Fibroblast of mammary gland (primary cell): ENCODE measurements at regions not wholly inside any gene's neighbourhood (a gene's known extent, or its start where the extent isn't known, plus 50 kb on each side); places are given as distances from the start of the nearest gene placed in this dataset.
"Not testable (repeated sequence)": the region's sequence is repeated elsewhere in the genome, so short reads cannot be mapped to it uniquely, and the experiment has no call there.

Source experiments
- DNase-seq: peaks from one replicate; pipeline ENCODE4 v3.0.0-alpha.2; 2010; ENCODE audit warnings: low read depth
- H3K4me3 ChIP-seq: 2 replicates; pipeline ENCODE4 v1.5.1; 2011; ENCODE audit warnings: low read depth, mild to moderate bottlenecking, low read length, moderate library complexity; ENCODE audit not compliant: control insufficient read depth
- TF ChIP-seq, protein P1 (sequence below): conservative IDR thresholded peaks from 2 replicates; pipeline ENCODE4 v1.5.1; 2011; ENCODE audit warnings: low read depth, low read length, inconsistent platforms; ENCODE audit not compliant: control insufficient read depth, insufficient read depth

DNA sequence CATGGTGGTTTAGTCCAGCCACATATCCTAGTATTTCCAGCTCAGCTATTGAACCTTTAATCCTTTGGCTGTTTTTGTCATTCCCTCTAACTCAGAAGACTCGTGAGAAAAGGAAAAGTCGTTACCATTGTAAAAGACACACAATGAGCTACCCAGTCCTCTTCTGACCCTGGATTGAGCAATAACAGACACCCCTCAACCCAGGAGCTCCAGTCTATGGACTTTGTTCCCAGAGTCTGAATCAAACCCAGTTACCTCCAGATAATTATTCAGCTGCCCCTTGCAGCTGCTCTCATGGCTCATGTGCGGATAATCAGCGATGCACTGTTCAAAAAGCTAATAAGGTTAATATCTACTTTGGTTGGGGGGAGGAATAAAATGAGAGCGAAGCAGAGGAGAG, 402.4 kb downstream of the BTG1 start:
- no peak overlapping the region for H3K4me3 ChIP-seq
- no peak for DNase-seq
- TF ChIP-seq, protein P1, sequence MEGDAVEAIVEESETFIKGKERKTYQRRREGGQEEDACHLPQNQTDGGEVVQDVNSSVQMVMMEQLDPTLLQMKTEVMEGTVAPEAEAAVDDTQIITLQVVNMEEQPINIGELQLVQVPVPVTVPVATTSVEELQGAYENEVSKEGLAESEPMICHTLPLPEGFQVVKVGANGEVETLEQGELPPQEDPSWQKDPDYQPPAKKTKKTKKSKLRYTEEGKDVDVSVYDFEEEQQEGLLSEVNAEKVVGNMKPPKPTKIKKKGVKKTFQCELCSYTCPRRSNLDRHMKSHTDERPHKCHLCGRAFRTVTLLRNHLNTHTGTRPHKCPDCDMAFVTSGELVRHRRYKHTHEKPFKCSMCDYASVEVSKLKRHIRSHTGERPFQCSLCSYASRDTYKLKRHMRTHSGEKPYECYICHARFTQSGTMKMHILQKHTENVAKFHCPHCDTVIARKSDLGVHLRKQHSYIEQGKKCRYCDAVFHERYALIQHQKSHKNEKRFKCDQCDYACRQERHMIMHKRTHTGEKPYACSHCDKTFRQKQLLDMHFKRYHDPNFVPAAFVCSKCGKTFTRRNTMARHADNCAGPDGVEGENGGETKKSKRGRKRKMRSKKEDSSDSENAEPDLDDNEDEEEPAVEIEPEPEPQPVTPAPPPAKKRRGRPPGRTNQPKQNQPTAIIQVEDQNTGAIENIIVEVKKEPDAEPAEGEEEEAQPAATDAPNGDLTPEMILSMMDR = no peak

DNA sequence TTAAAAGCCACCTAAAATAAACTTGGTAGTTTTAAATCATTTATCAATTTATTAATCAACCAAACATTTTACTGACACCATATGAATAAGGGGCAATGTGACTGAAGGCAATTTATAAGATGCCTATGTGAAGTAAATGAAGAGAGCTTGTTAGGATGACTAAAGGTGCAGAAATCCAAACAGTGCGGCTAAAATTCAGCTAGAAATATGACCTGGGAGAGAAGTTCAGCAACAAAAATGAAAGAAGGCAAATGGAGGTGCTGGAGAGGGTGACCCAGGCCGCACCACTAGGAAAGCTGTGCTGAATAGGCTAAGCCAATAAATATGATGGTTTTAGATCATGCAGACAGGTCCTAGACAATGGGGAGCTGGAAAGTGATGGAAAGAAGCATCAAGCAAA, 403.7 kb downstream of the BTG1 start:
- no peak for DNase-seq
- TF ChIP-seq, protein P1 = no peak
- H3K4me3 ChIP-seq = no peak overlapping the region

DNA sequence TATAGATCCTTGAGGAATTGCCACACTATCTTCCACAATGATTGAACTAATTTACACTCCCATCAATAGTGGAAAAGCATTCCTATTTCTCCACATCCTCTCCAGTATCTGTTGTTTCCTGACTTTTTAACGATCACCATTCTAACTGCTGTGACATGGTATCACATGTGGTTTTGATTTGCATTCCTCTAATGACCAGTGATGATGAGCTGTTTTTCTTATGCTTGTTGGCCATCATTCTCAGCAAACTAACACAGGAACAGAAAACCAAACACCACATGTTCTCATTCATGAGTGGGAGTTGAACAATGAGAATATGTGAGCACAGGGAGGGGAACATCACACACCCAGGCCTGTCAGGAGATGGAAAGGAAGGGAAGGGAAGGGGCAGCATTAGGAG, 411.8 kb downstream of the BTG1 start:
- DNase-seq = peak; percentile 95
- not testable (repeated sequence) for H3K4me3 ChIP-seq

DNA sequence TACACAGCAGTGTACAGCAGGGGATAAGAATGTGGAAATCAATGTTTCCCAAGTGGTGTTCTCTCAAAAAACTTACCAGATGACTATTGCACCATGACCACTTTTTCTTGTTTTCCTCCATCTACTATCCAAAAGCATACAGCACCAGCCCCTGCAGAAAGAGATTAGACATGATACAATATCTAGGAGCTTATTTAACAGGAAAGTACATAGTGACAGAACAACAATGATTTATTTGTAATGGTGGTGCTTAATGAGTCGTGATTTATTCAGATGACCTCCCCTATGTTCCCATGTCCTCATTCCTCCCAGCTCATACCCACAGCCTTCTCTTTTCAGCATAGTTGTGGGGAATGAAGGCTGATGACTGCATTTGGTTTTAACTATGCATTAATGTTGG, 413.6 kb downstream of the BTG1 start:
- H3K4me3 ChIP-seq = no peak overlapping the region
- TF ChIP-seq, protein P1 = peak; percentile 16
- DNase-seq = peak; percentile 90

DNA sequence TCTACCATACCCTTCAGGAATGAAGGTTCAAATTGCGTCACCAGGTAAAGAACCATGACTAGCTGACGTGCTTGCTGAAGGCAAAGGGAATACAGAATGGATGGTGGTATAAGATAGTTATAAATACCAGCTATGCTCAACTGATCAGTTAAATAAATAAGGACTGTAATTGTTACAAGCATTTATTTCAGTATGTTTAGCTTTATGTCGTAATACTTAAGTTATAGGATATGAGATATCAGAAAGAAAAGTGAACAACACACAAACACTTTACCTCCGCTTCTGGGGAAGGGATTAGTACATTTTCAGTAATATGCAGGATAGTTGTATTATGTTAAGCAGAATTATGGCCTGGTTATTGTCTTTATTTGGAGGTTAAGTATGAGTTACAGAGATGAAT, 416.1 kb downstream of the BTG1 start:
- no peak for DNase-seq
- TF ChIP-seq, protein P1 = no peak
- no peak overlapping the region for H3K4me3 ChIP-seq

DNA sequence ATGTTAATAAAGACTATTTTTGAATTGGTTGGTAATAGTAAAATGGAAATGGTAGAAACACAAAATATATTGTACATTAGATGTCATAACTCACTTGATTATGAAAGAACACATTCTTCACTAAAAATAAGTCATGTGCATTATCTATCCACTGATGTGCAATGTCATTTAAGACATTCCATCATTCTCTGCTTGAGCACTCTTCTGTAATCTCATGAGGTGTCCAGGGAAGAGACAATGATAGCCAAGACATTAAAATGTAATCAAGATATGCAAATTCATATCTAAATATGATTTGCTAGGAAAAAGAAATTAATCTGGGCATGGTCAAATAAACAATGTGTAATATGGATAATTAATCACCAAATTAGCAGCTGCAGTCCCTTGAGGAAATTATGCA, 422.5 kb downstream of the BTG1 start:
- DNase-seq = no peak
- TF ChIP-seq, protein P1 = no peak
- no peak overlapping the region for H3K4me3 ChIP-seq

DNA sequence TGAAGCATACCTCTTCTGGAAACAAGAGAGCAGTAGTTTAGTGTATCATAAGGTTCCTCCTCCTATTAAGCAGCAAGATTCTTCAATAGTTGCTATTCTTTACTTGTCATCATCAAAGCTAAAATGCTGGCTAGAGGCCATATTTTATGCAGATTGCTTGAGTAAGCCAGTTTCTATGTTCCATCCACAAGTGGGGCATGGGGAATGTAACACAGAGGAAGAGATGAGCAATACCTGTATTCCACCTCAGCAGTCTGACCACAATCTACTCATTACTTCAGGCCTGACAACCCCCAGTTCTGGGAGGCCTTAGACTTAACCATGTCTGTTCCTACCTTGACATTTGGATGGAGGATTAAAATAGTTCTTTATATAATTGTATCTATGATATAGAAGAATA, 423.6 kb downstream of the BTG1 start:
- TF ChIP-seq, protein P1 = no peak
- DNase-seq = peak; percentile 39
- no peak overlapping the region for H3K4me3 ChIP-seq
